NCI-H748 treated with DMSO at 0.1 percent for 48 hours (cell line): ENCODE measurements at regions not wholly inside any gene's neighbourhood (a gene's known extent, or its start where the extent isn't known, plus 50 kb on each side); places are given as distances from the start of the nearest gene placed in this dataset.

Experiments used
- DNase-seq: peaks from one replicate; lab custom pipeline; 2025; lab: John Stamatoyannopoulos, UW

- DNase-seq = no peak
These were observed 80.1 kb upstream of the ALDH1B1 start for GRCh38 chr9:38312406-38312805.

GRCh38 chr9:38311382-38312270, 80.9 kb upstream of the ALDH1B1 start:
- no peak for DNase-seq

DNA sequence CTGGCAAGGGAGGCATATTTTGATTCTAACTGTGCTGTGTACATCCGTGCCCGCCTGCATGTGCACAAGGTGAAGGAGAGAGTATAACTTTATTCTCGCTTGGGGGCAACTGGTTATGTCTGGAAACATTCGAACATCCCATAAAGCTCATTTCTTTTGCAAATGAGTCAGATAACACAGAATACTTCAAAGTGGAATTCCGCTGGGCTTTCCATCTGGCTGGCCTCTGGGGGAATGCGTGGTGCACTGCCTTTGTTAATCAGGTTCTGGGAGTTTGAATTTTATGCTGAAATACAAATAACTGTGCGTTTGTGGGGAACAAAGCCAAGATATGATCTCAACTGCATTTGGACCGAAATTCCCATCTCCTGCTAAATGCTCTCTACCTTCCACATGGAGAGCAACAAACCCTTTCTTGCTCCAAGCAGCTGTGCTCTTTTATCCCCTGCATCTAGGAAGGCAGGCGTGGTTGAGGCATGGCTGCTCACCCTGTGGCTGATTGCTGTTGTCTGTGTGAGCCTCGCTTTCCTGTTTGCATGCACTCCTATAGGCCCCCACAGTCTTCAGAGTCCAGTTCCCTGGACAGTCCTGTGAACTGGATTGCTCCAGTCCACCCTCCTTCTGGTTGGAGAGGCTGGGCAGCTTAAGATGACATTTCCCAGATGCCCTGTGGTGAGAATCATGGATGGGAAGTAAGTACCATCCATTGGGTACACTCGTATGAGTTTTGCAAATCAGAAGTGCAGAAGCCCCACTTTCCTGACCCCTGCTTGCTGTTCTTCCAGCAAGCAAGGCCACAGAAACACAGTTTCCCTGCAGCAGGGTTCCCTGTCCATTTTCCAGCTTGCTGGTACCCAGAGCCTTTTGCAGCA, 82.9 kb upstream of the ALDH1B1 start:
- DNase-seq = no peak

DNA sequence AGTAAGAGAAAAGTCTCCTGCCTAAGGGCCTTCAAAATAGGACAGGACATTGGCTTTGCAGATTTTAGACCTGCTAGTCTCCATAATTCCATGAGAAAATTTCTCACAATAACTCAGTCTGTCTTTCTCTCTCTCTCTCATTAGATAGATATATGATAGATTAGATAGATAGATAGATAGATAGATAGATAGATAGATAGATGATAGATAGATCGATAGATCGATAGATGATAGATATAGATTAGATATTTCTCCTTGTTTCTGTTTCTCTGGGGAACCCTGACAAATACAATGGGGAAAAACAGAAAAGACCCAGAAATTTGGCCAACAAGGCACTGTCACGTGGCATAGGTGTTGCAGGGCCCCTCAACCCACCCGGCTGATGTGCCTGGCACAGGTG, 84.4 kb upstream of the ALDH1B1 start:
- DNase-seq = no peak

DNA sequence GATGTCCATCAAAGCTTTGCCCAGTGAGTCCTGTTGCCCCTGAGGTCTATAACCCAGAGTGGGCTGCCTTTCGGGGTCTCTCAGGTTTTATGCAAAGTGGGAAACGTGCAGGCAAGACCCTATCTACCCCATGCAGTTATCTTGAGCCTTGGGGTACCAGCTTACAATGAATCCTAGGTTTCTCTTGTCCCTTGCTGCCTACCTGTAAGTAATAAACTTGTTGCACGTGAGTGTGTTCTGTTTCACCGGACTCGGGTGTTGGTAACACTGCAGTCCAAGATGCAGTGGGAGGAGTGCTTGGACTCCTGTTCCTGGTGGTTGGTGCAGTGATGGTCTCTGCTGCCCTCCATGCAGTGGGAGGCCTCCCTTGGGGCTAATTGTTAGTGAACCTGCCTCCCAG, 85.6 kb upstream of the ALDH1B1 start:
- DNase-seq = no peak

DNA sequence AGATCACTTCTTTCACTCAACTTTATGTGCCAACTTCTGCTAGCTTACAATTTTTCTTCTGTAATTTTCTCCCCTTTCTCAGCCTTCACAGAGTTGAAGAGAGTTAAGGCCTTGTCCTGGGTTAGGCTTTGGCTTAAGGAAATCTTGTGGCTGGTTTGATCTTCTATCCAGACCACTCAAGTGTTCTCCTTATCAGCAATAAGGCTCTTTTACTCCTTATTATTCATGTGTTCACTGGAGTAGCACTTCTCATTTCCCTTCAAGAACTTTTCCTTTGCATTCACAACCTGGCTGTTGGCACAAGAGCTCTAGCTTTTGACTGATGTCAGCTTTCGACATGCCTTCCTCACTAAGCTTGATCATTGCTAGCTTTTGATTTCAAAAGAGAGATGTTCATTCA, 86.9 kb upstream of the ALDH1B1 start:
- no peak for DNase-seq

- DNase-seq = no peak
These were observed 91.0 kb upstream of the ALDH1B1 start for GRCh38 chr9:38301376-38302106.

DNA sequence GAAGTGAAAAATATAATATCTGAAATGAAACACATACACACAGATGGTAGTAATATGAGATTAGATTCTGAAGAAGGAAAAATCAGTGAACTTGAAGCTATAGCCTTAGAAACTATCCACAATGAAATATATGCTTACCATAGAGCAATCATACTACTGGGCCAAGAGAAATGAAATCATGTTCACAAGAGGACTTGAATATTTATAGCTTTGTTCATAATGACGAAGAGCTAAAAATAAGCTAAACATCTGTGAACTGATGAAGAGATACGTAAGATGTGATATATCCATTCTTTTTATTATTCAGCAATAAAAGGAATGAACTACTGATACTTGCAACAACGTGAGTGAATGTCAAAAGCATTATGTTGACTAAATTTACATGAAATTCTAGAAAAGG, 92.6 kb upstream of the ALDH1B1 start:
- no peak for DNase-seq

GRCh38 chr9:38298904-38299303, 93.6 kb upstream of the ALDH1B1 start:
- no peak for DNase-seq

DNA sequence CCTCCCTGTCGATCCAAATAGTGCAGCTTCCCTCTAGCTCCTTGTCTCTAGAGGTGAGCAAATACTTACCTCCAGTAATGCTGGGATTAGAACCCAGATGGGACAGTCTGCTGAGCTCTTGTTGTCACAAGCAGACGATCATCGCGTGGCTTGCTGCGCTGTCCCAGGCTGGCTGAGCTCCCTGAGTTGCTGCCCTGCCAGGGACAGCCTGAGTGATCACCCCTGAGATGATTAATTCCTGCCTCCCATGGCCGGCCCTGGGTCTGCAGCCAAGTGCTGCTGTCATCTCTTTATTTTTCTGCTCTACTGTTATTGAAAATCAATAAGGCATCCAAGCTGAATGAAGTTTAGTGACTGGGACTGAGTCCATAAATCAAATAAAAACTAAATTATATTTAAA, 94.0 kb upstream of the ALDH1B1 start:
- DNase-seq = no peak

DNA sequence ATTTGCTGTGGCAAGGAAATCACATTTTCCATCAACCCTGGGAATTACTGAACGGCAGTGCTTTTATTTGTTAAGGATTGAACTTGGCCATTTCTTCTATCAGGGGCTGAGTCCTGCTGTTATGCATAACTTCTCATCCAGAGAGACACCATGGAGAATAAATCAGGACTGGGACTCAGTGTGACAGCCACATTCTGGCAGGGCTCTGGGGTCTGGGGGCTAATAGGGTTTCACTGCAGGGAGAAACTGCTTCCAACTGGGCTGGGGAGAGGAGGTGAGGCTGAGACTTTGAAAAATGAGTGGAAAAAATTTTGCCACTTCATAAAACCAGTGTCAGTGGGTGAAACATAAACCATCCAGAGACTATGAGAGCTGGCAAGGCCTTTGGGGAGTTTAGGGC, 95.7 kb upstream of the ALDH1B1 start:
- DNase-seq = no peak

DNA sequence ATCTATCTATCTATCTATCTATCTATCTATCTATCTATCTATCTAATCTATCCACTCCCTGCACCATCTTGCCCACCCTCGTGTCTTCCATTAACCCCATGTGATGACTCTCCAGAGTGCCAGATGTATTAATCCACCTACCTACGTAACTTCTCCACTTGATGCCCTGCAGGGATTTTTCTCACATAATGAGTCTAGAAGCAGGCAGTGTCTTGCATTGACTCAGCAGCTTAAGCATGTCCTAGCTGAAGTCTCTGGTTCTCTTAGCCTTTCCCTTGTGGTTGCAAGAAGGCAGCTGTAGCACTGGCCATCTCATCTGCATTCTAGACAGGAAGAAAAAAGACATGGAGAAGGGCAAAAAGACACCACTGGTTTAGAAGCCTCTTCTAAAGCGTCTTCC, 96.7 kb upstream of the ALDH1B1 start:
- no peak for DNase-seq

DNA sequence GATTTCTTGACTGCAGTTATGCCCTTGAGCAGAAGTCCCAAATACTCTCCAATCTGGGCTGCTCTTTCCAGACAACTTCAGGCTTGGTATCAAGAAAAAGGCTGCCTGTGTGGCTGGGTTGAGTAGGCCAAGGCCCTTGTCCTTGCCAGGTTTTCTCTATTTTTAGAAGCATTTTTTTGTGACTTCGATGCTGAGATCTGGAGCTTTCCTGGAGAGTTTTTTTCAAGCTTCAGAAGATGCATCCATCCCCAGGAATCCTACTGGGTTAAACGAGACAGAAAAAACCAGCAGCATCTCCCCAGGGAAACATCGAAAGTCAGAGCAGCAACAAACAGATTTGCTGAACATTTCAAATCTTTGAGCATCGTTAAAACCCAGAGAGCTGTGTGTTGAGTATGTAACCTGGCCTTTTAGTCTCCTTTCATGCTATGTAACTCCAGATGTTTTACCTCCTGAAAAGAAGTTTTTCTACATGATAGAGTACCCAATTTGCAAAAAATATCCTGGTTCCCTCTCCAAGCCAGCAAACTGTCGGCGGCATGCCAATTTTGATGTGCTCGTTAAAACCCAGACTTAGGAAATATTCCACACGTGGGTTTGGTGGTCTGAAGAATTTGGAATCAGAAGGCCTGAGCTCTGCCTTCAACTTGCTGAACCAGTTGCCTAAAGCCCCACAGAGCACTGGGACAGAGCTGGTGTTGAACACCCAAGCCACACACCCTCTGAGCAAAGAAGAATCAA, 98.1 kb upstream of the ALDH1B1 start:
- DNase-seq = no peak

GRCh38 chr9:38293022-38293421, 99.5 kb upstream of the ALDH1B1 start:
- no peak for DNase-seq

GRCh38 chr9:38292480-38292879, 100.0 kb upstream of the ALDH1B1 start:
- DNase-seq = no peak

DNA sequence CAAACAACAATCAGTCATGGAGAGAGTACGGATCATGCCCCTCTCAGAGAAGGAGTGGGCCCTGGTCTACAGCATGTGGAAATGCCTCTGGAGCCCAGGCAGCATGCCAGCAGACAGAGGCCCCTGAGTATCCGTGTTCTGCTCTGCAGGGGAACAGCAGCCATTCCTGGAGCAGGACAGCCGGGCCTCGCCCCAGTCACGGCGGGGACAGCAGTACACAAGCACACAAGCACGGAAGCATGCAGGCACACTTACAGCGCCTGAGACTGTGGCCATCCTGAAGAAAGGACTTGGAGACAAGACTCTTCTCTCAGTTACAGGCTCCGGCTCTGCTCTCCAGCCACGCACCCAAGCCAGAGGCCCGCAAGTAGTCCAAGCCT, 102.6 kb upstream of the ALDH1B1 start:
- no peak for DNase-seq

DNA sequence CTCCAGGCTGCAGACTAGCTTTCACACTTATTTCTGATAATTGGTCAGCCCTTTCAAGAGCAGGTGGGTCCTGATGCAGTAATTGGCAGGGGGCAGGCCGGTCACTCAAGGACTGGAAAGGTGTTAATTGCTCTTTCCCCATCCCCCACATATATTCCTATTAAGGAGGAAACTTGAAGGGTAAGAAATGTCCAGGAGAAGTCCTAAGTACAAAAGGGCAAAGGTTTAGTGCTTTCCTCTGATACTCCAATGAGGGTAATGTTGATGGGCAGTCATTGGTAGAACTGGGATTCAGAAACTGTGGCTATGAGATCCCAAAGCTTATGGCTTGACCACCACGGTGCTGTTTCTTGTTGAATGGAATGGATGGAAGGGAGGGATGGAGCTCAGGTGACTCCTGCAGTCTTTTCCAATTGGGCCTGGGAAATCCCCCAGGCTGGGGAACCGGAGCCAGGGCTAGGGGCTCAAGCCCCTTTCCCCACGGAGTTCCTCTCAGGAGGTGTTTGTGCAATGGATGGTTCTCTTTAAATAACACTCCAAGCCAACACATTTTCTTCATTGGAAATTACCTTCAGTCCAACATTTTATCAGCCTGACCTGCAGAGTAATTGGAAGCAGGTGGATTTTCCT, 103.2 kb upstream of the ALDH1B1 start:
- no peak for DNase-seq

- DNase-seq = no peak
These were observed 104.0 kb upstream of the ALDH1B1 start for GRCh38 chr9:38288502-38288901.

DNA sequence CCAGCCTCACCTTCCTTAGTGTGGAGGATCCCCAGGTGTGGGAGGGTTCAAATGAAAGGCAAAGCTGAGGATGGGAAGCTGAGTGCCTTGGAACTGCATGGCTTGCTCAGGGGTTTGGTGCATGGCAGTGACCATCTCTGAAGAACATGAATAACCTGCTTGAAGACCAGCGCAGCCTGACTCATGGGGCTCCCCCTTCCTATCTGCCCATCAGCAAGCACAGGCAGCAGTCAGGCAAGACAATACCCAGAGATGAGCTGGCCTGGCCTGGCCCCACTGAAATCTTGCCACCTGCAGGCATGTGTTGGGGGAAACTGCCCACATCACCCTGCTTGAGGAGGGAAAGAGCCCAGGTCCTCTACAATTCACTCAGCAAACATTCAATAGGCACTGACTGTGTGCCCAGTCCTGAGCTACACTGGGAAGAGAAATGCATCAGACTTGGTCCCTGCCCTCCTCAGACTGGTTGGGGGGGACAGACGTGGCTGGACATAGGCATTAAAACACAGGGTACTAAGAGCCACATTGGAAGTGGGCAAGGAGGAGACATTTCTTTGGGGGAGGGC, 105.0 kb upstream of the ALDH1B1 start:
- no peak for DNase-seq

DNA sequence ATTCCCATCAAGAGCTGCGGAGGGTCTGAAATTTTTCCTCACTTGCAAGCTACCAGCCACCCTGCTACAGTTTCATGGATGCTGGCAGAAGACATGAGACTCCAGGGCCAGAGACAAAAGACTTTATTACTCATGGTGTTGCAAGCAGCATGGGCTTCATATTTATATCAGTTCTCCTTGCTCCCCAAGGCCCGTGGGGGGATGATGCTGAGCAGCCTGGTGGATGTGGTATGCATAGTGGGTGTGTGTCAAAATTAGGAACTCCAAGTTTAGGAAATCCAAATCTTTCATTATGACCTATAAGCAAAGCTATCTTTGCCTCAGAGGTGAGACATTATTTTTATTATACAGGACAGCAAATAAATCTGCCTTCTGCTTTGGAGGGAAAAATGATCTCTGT, 105.7 kb upstream of the ALDH1B1 start:
- DNase-seq = no peak

DNA sequence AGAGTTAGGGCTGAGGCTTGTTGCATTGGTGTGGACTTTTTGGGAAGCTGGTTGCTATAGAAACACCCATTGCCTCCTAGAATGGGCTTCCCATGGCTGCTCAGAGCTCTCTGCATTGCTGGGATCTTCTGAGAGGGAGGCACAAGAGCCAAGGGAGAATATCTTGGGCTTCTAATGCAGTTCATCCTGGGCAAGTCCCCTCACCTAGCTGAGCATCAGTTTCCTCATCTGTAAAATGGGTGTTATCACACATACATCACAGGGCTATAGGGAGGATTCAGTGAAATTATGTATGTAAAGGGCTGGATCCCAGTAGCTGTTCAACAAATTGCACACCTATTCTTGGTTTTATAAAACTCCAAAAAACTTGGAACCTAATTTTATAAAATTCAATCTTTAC, 106.1 kb upstream of the ALDH1B1 start:
- DNase-seq = no peak
